Astrocyte (in vitro differentiated cells and primary cell): ENCODE measurements at regions not wholly inside any gene's neighbourhood (a gene's known extent, or its start where the extent isn't known, plus 50 kb on each side); places are given as distances from the start of the nearest gene placed in this dataset.

Experiments used
- CTCF ChIP-seq: IDR thresholded peaks from 2 replicates; pipeline ENCODE4 v1.5.1; 2011; ENCODE audit warnings: low read depth, mild to moderate bottlenecking, inconsistent platforms, low read length, moderate library complexity; ENCODE audit not compliant: insufficient read depth
- EZH2 ChIP-seq: IDR thresholded peaks from 2 replicates; pipeline ENCODE4 v1.6.1; 2012; ENCODE audit warnings: mild to moderate bottlenecking, low read length, inconsistent platforms; ENCODE audit not compliant: insufficient read depth

DNA sequence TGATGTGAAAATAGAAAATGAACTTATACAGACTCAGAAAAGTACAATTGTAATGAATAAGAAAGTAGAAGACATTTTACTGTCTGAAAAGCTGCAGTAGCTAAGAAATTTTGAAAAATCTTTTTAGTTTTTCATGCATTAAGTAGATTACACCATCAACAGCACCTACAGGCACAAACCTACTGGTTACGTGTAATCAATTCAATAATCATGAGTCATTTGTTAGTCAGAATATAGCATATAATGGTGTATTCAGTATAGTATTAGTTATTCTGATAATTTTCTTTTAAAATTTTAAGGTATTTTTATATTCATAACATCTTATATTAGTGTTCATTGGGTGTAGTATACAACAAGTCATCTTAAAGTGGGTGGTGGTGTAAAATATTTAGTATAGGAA lies 550.5 kb upstream of the GBE1 start:
- TF ChIP-seq EZH2: no peak
- TF ChIP-seq CTCF: no peak
